Activated naive CD4-positive, alpha-beta T cell (primary cell): ENCODE measurements at regions not wholly inside any gene's neighbourhood (a gene's known extent, or its start where the extent isn't known, plus 50 kb on each side); places are given as distances from the start of the nearest gene placed in this dataset.
"Not testable (repeated sequence)": the region's sequence is repeated elsewhere in the genome, so short reads cannot be mapped to it uniquely, and the experiment has no call there.

ENCODE experiments used
- DNase-seq, 4 experiments: peaks; one replicate each; lab custom pipeline; 2025; lab: John Stamatoyannopoulos, UW

DNA sequence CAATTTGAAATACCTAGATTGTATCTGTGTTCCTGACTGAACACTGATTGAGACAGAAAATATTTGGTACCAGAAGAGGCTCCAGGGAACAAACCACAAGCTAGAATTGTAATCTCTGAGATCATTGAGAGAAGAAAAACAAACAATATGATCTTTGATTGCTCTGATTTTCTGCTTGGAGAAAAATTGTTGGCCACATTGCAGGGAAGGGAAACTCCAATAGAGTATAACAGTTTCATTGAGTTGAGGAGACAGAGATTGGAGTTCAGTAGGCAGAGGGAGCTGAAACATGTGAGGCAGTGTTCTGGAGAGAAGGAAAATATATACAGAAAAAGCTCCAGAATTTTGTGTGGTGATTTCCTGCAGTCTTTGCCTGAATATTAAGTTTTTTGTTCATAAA lies 158.2 kb downstream of the C4orf33 start:
- DNase-seq, result no peak

DNA sequence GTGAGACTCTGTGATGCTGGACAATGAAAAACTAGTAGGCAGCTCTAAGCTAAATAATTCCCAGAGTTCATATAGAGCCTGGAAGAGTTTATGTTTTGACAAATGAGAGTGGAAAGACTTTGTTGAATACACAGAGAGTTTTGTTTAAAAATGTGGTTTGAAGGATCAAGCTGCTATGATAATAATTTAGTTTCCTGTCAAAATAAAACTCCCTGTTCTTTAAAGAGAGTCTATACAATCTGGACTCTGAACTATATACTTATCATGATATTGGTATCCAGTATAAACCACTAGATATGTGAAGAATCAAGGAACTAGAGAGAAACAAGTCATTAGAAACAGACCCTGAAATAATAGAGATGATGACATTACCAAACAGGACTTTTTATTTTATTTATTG lies 158.6 kb downstream of the C4orf33 start:
- no peak for DNase-seq

DNA sequence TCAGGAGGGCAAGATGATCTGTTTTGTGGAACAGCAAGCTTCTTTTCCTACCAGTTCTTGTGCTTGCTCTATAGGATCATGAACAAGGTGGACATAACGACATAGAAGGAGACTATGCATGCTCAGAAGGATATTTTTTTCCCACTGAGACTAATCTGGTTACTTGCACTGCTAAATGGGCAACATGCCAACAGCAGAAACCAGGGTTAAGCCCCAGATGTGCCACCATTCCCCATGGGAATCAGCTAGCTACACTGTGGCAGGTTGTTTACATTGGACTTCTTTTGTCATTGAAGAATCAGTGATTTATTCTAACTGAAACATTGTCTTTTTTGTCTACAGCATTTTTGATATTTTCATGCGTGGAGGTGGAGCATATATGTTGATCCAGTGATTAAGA lies 165.6 kb downstream of the C4orf33 start:
- DNase-seq, result no peak

DNA sequence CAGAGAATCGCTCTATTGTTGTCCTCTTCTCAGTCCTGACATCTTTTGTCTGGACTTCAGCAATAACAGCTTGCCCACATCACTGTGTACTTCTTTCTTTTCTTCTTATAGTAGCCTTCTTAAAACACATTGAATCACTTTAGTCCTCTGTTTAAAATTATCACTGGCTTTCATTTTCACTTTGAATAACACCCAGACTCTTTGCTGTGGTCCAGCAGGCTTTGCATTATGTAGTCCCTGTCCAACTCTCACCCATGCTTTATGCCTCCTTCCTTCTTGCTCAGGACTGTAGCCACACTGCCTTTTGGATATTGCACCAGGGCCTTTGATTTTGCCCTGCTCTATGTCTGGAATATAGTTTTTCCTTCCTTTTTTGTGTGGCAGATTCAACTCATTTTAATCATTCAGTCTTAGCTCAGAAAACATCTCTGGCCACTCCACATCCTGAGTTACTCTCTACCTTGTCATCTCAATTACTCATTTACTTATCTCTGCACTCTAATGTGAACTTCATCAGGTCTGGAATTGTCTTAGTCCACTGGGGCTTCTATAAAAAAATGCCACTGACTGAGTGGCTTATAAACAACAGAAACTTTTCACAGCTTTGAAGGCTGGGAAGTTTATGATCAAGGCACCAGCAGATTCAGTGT lies 168.2 kb downstream of the C4orf33 start:
- DNase-seq, result no peak

DNA sequence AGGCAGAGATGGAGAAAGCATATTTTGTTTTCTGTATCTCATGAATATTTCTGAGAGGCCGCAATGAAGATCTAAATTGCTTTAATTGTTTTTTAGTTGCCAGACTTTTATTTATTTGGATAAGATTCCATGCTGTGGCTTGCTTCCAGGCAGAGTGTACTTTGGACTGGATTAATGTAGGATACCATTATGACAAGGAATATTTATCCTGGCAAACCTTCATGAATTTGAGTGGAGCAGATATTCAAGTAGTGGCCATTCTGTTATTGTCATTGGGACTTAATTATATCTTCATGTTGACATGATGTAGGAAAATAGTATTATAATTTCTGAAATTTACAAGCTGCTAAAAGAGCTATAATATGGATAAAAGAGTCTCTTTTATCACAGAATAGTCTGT lies 182.9 kb downstream of the C4orf33 start:
- DNase-seq, result no peak

DNA sequence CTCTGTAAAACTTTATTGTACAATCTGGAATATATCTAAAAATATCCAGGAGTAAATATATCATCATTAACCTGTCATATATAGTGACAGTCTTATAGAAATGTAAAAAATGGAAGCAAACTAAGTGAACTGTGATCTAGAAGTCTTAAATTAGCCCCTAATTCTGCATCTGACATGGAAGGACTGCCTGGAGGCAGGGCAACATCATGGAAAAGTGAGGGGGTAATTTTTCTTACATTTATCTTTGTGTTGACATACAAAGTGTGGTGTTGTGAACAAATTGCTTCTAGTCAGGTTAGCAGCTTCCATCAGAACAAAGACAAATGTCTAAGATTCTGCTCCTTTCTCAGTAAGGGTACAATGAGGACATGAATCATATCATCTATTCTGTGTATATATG lies 186.3 kb downstream of the C4orf33 start:
- DNase-seq, result no peak

DNA sequence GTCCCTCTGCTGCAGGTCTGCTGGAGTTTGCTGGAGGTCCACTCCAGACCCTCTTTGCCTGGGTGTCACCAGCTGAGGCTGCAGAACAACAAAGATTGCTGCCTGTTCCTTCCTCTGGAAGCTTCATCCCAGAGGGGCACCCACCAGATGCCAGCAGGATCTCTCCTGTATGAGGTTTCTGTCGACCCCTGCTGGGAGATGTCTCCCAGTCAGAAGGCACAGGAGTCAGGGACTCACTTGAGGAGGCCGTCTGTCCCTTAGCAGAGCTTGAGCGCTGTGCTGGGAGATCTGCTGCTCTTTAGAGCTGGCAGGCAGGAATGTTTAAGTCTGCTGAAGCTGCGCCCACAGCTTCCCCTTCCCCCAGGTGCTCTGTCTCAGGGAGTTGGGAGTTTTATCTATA lies 196.2 kb downstream of the C4orf33 start:
- not testable (repeated sequence) for DNase-seq

DNA sequence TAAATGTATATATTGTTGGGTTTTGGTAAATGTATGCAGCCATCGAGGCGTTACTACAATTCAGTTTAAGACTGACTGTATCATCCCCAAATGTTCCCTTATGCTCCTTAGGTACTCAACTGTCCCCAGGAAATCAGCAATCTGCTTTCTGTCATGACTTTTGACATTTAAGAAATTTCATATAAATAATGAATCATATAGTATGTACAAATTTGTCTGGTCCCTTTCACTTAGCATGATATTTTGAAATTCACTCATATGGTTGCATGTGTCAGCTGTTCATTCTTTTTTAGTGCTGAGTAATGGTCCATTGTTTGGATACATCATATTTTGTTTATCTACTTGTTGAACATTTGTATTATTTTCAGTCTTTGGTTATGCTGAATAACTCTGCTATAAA lies 218.8 kb downstream of the C4orf33 start:
- no peak for DNase-seq

DNA sequence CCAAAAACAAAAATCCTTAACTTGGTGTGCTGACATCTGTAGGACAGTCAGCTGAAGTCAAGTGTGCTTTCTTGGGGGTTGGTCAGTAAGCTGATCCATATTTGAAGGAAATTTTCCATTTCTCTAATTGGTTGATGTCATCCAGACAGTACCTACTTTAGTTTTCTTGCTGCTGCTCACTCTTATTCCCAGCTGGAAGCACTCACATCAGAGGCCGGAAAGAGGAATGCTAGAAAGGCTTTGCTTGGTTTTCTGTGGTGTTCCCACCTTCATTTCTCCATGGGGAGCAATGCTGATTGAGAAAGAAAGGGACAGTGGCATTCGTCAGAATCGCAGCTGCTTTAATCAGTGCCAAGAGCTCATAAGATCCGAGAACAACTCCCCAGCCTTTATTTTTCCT lies 227.0 kb downstream of the C4orf33 start:
- DNase-seq, result no peak

DNA sequence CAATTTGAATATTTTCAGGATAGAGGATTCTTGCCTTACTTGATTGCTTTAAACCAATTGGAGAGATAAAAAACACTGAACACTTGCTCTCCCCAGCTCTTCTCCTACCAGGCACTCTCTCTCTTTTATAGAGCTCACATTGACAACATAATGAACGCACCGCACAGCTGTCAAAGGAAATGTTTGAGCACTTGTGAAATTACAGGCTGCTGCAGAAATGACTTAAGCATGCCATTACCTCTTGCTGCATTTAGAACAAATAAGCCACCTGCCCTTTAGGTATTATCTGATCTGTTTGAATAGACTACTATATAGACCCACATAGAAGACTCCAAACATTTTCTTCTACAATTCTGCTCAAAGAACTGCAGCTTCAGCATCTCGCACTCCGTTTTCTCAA lies 227.7 kb downstream of the C4orf33 start:
- DNase-seq, result no peak

DNA sequence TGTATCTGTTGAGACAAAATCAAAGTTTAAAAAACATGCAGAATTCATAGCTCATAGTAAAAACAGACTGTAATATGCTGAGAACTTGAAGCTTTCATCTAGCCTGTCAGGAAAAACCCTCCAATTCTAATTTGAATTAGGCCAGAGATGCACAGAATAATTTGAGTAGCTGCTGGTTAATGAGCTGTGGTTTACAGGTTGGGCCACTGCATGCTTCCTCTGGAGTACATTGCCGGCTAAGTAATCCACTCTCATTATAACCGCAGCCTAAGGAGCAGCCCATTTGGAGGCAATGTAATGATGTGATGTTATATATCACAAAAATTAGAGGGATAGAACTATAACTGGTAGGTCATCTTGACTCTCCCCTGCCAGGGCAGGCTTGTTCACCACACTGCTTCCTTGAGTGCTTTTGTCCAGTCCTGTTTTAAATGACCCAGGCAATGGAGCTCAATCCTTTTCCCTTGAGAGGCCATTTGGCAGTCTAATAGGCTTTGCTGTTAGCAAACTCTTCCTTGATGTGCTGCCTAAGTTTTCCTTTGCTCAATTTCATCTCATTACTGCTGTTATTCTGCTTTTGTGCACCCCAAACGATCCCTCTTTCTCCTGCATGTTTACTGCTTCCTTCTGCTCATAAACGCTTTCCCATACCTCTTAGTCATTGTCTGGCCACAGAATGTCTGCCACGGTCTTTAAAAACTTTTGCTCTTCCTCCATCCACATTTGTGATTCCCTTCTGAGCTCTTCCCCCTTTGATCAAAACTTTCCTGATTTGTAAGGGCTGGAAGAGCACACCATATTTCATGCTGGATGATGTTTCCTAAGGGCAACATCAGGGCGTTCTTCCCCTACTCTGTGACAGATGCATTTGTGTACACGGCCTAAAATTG lies 230.9 kb downstream of the C4orf33 start:
- no peak for DNase-seq

DNA sequence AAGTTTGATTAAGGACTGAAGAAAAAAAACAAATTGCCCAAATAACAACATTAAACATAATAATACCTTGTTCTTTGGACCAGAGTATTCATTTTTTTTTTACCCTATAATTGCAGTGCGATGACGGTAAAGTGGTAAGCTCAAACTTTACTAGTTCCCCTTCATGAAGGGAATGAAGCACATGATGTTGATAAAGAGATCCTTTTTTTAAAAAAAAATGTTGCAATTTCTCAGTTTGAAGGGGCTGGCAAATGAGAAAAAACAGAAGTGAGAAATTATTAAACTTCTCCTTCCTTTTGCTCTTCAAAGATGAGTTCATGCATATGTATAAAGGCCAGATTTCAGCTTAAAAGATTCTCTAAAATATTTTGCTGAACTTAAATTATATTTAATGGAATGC lies 231.7 kb downstream of the C4orf33 start:
- no peak for DNase-seq

DNA sequence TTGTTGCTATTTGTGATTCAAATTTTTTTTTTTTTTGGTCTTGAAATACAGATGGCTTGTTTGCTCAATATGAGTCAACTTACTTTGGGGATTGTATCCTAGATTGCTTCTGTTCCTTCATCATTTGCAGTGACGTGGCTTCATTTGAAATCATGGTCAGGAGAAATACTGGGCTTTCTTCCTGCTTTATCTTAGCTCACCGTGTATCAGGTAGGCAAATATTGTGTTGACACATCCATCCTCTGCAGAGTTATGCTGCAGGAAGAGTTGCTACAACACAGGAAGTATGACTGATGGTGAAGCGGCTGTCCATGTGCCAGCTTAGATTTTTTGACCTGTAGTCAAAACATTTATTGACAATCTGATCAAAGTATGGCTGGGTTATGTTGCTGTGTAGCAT lies 232.2 kb downstream of the C4orf33 start:
- no peak for DNase-seq

DNA sequence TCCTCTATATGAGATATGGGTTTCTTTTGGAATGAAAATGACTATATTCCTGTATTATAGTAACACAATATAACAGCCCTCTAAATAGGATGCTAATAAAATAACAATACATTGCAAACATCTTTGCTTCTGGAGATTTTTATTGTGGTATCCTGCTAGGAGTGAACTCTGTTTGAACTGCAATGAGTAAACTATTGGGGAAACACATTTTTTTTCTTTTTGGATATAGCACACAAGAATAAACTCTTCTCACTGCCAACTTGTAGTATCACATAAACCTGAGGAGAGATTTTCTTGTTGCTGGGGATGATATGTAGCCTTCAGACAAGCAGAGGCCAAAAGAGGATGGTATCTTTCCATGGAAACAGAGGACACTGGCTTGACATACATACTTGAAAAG lies 238.2 kb downstream of the C4orf33 start:
- DNase-seq, result no peak

DNA sequence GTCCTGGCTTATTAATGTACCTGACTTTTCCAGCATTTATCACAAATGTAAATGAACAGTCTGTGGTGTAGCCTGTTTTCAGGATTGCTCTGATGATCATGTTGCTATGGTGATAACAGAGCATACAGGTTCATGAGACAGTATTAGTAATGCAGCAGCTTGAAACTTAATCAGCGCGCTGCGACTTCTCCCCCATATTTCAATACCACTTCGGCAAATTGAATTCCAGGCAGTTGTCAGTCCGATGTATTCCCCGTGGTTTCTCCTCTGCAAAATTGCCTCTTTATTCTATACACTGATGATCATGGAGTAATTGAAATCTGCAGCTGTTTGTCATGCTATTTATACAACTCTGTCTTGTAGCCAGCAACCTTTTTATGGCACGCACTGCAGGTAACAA lies 239.3 kb downstream of the C4orf33 start:
- no peak for DNase-seq

DNA sequence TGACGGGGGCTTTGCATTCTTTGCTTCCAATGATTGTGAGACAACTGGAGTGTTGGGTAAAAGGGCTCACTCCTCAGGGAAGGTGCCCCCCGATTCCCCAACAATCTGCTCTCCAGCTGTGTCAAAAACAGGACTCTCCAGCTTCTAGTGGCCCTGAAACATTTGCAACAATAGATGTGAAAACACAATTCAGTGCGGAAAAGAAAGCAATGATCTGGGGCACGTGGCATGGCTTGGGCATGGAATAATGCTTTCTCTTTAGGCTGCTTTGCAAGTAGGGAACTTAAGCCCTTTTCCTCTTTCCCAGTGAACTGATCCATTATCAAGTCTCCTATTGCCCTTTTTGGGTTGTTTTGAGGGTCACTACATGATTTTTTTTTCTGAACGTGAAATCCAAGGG lies 239.9 kb downstream of the C4orf33 start:
- DNase-seq, result no peak

DNA sequence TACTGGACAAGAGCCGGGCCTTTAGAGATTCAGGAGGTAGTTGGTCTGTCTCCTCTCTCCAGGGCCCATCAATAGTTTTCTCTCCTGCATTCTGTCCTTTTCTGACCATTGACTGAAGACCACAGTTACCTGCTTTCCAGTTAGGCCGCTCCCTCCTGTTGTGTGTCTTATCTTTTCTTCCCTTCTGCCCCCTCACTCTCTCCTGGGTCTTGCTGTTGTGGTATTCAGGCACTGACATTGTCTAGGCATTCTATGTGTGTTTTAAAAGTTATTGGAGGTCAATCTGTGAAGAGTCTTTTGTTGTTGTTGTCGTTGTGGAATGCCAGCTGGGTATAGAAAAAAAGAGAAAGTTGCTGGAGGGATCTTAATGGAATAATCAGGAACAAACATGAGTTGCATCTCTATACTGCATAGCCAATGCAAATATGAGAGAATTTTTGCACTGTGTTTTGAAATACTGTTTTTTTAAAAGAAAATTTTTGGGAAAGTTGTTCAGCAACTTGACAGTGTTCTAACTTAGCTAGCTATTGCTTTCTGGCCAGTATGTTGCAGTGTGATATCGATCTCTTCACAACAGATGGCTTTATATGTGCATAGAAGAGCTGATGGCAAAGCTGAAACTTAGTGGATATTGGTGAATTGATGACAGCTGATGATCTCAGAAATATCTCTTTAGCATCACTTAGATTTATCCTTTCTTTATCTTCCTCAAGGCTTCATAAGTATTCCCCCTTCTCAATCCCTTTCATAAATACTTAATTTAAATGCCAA lies 240.7 kb downstream of the C4orf33 start:
- no peak for DNase-seq

DNA sequence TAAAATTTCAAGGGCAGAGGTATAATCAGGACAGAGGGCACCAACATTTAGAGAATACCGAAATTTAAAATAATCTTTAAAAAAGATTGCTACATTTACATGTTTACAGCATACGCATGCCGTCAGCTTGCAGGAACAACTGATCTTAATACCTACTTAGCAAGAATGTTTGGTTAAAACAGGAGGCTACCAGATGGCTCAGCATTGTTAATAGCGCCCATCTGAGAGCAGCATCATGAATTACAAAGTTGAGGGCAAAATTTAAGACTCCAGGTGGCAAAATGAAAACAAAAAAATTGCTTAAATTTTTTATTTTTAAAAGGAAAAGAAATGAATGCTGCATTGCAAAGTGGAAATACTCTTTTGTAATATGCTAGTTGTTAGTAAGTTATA lies 241.3 kb downstream of the C4orf33 start:
- no peak for DNase-seq

DNA sequence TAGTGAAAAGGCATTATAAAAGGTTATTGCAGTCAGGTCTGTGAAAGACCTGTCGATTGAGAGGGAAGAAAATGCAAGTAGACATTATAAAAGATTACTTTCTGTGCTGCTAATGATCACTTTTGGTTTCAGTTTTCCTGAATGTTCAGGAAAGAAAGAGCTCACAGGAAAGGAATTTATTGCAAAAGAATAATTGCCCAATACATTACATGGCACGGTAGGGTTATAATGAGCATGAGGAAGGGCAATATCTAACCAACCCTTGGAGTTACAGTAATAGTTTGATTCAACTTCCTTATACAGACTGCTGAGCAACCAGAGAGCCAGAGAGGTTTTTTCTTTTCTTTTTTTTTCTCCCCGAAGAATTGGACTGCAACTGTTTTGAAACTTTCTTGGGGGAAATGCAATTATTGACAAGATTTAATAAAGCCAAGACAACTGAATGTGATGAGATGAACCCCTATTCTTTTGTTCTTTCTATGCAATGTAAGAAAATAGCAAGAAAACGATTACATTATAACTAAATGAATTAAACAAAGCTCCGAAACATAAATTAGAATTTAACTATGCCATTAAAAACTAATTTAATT lies 247.0 kb downstream of the C4orf33 start:
- no peak for DNase-seq

DNA sequence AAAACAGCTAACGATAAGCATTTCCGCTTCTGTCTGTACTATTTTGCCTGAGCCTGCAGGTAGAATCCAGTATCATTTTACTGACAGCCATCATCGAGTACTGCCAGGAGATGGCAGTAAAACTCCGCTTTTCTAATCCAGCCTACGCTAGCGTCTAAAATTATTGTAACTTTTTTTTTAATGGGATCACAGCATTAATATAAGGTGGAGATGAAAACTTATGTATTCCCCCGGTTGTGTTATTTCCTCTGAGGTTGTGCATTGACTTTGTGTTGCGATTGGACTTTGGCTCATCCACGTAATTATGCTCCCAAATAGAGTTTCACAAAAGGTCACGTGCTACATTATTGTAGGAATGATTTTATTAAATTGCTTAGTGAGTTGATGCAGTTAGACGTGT lies 248.1 kb downstream of the C4orf33 start:
- DNase-seq, result no peak

DNA sequence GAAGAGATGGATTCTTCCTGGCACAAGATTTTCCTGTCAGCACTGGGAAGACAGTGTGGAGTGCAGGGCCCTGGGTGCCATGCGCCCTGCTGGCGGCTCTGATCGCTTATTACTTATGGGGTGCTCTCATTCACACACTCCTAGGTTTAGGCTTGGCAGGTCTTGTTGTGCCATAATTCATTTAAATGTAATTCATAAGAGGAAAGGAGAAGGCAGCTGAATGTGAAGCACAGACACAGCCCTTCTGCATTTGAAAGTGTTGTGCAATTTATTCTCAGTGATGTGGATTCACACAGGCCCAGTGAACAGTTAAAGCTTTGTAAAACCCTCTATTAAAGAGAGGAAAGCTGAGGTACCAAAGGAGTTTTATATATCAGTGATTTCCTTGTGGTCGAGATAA lies 249.7 kb downstream of the C4orf33 start:
- DNase-seq, result no peak

DNA sequence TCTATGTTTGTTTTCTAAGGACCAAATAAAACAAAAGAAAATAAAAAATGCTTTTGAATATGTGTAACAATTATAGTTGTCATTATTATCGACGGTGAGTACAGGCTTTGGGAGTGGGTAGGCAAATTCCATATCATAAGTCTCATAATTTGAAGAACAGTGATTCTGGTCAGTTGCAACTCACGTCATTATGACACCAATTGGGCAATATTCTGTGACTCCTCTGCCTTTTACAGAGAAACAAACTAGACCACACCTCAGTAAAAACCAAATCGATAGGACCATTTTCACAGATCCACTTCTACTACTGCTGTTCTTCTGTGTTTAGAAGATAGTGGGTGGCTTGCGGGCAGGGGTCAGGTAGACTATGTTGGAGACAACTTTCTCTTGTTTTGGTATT lies 250.1 kb downstream of the C4orf33 start:
- DNase-seq, result no peak

DNA sequence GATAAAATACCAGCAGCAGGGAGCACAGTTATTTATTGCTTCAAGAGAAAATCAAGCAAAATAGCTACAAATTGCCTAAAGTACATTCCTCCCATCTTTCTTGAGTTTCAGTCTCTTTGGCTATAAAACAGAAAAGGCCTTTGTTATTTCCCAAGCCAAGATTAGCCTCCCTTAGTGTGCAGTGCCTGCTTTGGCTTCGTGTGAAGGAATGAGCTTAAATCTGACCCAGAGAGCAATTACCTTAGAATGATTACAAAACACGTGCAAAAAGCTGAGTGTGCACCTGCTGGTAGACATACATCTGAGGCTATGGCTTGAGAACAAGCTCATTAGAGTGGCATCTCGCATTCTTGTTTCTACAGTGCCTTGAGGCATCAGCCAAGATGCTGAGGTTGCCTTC lies 250.8 kb downstream of the C4orf33 start:
- no peak for DNase-seq
